A549 (cell line): ENCODE measurements at regions not wholly inside any gene's neighbourhood (a gene's known extent, or its start where the extent isn't known, plus 50 kb on each side); places are given as distances from the start of the nearest gene placed in this dataset.
"Not testable (repeated sequence)": the region's sequence is repeated elsewhere in the genome, so short reads cannot be mapped to it uniquely, and the experiment has no call there.

Experiments
- CTCF ChIP-seq: fragments of >200 bp; sonication (Bioruptor Twin); formaldehyde crosslinking; IDR thresholded peaks from 3 replicates; pipeline ENCODE4 v1.5.1; 2016
- EP300 ChIP-seq, 2 experiments: fragments of >200 bp; sonication (Bioruptor Twin); formaldehyde crosslinking; IDR thresholded peaks; 2 replicates in 1 of 2; 3 replicates in 1 of 2; pipeline ENCODE4 v1.6.1; 2016 to 2017
- JUN ChIP-seq, 2 experiments: fragments of >200 bp; sonication (Bioruptor Twin); formaldehyde crosslinking; IDR thresholded peaks; 2 replicates in 1 of 2; 3 replicates in 1 of 2; pipeline ENCODE4 v1.6.1; 2016 to 2017
- POLR2A ChIP-seq: IDR thresholded peaks from 2 replicates; pipeline ENCODE4 v1.6.1; 2012; ENCODE audit warnings: mild to moderate bottlenecking, low read length
- RAD21 ChIP-seq, 2 experiments: fragments of >200 bp in 1 of 2; sonication (Bioruptor Twin) in 1 of 2; formaldehyde crosslinking in 1 of 2; IDR thresholded peaks in 1 of 2; conservative IDR thresholded peaks in 1 of 2; 2 replicates in 1 of 2; 3 replicates in 1 of 2; pipeline ENCODE4 v1.6.1; 2012 to 2018; ENCODE audit warnings: inconsistent platforms in 1 of 2
- RCOR1 ChIP-seq: fragments of 150-350 bp; IDR thresholded peaks from 2 replicates; pipeline ENCODE4 v1.6.1; 2014; ENCODE audit warnings: antibody characterized with exemption, low read length, low read depth
- REST ChIP-seq: fragments of 200-600 bp; sonication (generic); IDR thresholded peaks from 2 replicates; pipeline ENCODE4 v1.6.1; 2016; ENCODE audit warnings: antibody characterized with exemption, mild to moderate bottlenecking, moderate library complexity
- SMC3 ChIP-seq: fragments of >200 bp; sonication (Bioruptor Twin); formaldehyde crosslinking; IDR thresholded peaks from 3 replicates; pipeline ENCODE4 v1.6.1; 2018; ENCODE audit warnings: inconsistent platforms
- TF ChIP-seq, protein P1 (sequence below): fragments of 250-450 bp; sonication (Bioruptor Pico); IDR thresholded peaks from 2 replicates; pipeline ENCODE4 v1.5.0; 2021; ENCODE audit warnings: mild to moderate bottlenecking, moderate library complexity, borderline replicate concordance

DNA sequence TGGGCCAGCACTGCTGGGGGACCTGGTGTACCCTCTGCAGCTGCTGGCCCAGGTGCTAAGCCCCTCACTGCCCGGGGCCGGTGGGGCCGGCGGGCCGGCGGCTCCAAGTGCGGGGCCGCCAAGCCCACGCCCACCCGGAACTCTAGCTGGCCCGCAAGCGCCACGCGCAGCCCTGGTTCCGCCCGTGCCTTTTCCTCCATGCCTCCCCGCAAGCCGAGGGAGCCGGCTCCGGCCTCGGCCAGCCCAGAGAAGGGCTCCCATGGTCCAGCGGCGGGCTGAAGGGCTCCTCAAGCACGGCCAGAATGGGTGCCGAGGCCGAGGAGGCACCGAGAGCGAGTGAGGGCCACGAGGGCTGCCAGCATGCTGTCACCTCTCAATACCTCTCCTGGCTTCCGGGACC lies 194.9 kb downstream of the STK31 start:
- not testable (repeated sequence) for TF ChIP-seq EP300 (IDR thresholded peaks at IDR 0.05); CTCF; POLR2A; RCOR1; RAD21 (conservative IDR thresholded peaks at IDR 0.05 in 1 of 2, IDR thresholded peaks at IDR 0.05 in 1 of 2); SMC3; JUN (IDR thresholded peaks at IDR 0.05); REST
- TF ChIP-seq, protein P1, sequence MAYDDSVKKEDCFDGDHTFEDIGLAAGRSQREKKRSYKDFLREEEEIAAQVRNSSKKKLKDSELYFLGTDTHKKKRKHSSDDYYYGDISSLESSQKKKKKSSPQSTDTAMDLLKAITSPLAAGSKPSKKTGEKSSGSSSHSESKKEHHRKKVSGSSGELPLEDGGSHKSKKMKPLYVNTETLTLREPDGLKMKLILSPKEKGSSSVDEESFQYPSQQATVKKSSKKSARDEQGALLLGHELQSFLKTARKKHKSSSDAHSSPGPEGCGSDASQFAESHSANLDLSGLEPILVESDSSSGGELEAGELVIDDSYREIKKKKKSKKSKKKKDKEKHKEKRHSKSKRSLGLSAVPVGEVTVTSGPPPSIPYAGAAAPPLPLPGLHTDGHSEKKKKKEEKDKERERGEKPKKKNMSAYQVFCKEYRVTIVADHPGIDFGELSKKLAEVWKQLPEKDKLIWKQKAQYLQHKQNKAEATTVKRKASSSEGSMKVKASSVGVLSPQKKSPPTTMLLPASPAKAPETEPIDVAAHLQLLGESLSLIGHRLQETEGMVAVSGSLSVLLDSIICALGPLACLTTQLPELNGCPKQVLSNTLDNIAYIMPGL (CRISPR knock-in tag): not testable (repeated sequence)
